ENCODE measurements at regions not wholly inside any gene's neighbourhood (a gene's known extent, or its start where the extent isn't known, plus 50 kb on each side); places are given as distances from the start of the nearest gene placed in this dataset.

DNA sequence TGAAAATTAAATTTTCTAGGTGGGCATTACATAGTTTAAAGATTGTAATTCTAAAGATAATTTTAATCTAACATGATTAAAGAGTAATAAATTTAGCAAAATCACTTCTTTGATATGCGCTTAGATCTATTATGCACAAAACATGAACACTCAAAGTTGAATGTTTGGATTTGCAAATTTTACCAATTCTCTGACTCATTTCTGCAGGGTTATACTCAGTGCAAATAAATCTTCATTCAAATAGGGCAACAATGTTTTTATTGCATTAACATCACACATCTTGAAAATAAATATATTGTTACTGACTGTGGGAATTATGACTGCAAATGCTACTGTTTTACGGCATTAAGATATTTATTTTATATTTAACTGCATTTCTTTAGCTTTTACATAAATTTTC lies 110.7 kb downstream of the OGFRL1 start:
- DNase-seq: no peak

DNA sequence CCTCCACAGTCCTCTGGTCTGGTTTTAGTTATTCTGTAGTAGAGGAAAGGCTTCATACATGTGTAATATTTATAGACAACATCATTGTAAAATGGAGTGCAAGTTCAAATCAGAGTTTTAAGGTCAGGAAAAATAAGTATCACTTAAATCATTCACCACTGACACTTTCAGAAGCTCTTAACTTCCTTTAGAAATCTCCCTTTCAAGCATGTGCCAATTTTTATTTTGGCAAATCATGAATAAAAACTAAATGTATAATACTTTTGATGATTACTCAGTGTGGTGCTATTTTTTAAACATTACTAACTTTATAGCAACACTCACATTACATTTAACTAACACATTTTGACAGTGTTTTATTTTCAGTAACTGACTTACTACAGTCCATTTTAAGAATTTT lies 112.2 kb downstream of the OGFRL1 start:
- no peak for DNase-seq

DNA sequence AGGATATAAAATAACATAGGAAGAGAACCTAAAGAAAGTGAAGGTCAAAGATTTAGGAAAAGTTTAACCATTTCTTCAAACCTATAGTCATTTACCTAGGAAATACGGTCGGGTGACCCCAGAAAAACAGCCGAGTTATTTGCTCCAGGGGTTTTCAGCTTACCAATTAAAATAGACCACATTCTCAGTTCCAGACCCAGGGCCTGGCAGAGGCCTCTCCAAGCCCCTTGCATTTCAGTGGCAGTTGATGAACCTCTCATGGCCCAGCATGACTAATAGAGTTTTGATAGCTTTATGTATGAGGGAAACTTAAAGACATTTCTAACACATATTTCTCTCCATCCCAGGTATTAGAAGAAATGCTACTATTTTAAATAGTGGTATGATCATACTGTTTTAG lies 113.5 kb downstream of the OGFRL1 start:
- DNase-seq: no peak

DNA sequence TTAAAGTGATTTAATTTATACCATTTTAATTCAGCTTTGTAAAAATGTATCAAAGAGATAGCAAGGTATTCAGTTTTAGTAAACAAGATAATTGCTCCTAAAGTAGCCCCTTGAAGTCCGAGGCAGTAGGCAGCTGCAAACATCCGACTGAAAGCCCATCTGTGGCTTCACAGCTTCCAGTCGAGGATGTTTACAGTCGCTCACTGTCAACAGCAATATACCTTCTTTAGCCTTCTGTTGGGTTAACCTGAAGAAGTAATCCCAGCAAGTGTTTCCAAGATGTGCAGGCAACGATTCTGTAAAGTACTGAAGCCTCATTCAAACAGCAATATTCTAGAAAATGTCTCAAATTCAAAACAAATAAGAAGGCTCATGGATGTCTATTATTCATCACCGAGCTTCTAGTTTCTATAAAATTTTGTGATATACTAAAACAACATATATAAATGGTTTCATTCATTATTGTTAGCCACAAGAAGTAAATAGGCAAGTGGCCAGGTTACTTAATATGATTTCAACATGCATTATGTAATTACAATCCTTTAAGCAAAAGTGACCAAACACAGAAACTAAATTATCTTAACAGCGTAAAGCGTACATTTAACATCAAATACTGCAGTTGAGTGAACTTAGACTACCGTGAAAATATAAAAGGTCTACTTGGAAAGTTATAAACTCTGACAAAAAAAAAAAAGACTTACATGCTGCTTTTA lies 115.0 kb downstream of the OGFRL1 start:
- DNase-seq: peak; percentile 2

DNA sequence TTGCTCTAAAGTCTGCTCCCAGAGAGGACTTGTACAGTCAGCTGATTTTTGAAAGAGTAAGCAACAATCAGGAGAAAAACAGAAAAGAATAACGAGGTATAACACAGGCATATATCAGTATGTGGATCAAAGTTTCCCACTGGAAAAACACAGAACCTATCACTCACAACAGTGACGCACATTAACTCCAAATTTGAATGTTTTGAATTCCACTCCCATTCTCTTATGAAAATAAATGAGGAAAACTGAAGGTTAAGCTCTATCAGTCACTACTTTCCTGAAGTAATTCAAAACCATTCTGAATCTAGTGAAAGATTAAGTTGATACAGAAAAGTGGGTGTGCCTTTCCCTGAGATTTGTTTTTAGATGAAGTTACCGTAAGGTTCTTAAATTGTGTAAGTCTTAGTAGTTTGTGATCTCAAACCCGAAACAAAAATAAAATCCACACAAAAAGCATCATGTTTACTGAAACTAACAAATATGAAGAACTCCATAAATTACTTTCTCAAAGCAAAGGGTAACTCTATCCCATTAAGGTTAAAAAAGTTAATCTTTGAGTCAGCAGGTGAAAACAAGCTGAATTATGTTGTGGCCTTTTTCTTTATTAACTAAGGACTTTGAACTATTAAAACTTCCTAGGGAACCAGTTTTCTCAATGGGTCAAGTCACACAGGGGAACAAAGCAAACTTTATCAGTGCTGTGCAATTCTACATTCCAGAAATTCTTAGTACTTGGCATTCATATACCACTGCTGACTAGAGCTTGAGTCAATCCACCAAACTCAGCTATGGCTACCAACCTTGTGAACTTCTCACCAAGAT lies 115.7 kb downstream of the OGFRL1 start:
- DNase-seq: peak; percentile 1

DNA sequence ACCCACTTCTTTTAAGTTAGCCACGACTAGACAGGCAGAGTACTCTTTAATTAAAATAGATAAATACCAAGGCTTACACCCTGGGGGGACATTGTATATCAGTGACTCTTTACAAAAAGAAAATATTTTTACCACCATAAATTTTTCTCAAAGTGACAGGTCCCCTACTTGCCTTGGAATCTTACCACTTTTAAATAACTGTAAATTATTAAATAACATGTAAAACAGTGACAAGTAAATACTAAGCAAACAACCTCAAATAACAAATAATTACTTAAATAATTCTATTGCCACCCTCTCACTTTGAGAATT lies 116.3 kb downstream of the OGFRL1 start:
- no peak for DNase-seq

- DNase-seq: peak; percentile 1
These were observed 116.8 kb downstream of the OGFRL1 start for GRCh38 chr6:71405416-71405815.

- DNase-seq: peak; percentile 1
These were observed 118.6 kb downstream of the OGFRL1 start for GRCh38 chr6:71406865-71407860.

DNA sequence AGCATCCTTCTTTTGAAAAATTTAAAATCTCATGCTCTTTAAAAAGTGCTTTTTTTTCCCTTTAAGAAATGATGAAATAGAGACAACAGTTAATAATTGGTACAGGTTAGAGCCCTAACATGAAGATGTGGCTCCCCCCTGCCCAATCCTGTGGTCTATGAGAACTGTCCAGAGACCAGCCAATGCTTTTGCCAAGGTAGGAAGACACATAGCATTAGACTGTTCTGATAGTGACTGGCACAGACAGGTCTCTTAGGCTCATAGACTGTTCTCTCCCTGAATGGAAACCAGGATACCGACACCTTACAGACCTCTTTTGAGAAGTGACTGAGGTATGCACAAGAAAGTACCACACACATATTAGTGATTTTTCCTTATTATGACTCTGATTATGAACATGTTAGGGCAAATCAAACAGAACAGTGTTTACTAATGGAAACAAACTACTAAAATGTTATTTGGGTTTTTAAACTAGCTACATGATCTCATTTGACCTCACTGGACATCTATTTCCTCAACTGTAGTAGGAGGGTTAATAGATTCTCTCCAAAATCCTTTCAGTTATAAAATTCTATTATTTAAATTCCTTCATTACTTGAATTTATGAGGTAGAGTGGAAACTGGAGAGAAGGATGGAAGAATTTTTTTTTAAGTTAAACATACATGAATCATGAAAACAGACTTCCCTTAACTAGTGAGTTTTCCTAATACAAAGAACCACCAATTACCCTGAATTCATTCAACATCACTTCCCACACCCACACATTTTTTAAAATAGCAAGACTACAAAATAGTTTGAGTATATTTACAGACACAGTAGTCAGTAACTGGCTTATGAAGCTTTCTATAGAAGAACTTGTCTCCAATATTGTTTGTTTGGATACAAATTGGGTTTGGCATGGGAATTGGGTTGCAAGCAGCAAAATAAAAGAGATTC lies 120.4 kb downstream of the OGFRL1 start:
- DNase-seq: peak; percentile 2

DNA sequence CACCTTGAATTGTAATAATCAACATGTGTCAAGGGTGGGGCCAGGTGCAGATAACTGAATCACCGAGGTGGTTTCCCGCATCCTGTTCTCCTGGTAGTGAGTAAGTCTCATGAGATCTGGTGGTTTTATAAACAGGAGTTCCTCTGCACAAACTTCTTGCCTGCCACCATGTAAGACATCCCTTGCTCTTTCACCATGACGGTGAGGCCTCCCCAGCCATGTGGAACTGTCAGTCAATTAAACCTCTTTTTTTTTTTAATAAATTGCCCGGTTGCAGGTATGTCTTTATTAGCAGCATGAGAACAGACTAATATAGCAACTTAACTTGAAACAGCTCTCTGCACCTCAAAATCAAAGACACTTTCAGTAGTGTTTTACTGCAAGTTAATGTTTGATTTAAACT lies 121.6 kb downstream of the OGFRL1 start:
- DNase-seq: no peak

DNA sequence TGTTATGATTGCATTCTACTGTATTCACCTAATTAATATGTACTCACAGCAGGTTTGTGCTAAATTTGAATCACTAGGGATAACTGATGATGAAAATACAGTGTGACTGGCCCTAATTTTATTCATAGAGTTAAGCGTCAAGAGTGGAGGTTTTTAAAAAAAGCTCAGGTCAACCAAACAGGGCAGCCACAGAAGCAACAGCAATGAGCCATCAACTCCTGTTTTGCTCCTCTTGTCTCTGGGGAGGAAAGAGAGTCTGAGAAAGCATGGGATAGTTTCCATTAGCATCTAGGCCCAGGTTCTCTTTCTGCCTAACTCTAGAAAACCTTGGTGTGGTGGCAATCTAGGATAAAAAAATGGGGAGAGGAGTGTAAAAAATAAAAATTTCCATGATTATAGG lies 122.1 kb downstream of the OGFRL1 start:
- DNase-seq: no peak

GRCh38 chr6:71411882-71412281 lies 123.3 kb downstream of the OGFRL1 start:
- no peak for DNase-seq

GRCh38 chr6:71412559-71413140 lies 124.0 kb downstream of the OGFRL1 start:
- no peak for DNase-seq

DNA sequence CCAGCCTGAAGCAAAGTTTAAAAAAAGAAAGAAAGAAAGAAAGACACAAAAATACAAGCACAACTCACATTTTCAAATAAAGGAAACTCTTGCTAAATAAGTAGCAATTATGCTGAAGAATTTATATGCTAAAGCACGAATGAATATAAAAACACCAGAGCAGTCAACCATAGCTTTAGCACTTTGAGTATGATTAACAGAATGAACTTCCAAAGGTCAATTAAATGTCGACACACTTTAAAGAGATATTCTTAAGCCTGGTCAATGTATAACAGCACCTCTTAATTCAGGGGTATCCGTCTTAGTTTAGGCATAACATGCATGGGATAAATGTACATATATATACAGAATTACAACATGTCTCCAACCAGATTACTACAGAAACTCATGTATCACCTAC lies 125.9 kb downstream of the OGFRL1 start:
- DNase-seq: no peak

GRCh38 chr6:71419217-71420094 lies 130.8 kb downstream of the OGFRL1 start:
- no peak for DNase-seq

DNA sequence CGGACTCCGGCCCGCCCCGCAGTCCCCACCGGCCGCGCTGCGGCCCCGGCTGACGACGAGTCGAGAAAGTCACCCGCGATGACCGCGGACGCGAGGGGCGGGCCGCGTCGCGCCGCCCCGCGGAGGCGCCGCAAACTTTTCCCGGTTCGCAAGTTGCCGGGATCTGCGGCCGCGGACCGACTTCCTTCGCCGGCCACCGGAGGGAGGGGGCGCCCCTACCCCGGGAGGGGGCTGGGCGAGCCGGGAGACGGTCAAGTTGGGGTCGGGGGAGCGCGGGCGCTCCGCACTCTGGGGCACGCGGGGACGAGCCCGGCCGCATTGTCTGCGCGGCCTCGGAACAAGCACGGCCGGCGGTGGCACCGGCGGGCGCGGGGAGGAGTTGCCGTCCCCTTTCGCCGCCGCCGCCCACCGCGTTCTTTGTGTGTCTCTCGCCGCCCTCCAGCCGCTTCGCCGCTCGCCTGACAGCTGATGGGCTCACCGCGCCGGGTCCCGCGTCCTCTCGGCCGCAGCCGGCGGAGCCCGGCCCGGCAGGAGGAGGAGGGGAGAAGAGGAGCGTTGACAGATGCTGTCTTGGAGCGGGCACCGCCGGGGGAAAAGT lies 131.6 kb downstream of the OGFRL1 start:
- DNase-seq: no peak

- DNase-seq: no peak
These were observed 132.2 kb downstream of the OGFRL1 start for GRCh38 chr6:71420693-71421328.

- no peak for DNase-seq
These were observed 133.0 kb downstream of the OGFRL1 start for GRCh38 chr6:71421611-71422010.

- no peak for DNase-seq
These were observed 141.4 kb downstream of the OGFRL1 start for GRCh38 chr6:71430018-71430417.

DNA sequence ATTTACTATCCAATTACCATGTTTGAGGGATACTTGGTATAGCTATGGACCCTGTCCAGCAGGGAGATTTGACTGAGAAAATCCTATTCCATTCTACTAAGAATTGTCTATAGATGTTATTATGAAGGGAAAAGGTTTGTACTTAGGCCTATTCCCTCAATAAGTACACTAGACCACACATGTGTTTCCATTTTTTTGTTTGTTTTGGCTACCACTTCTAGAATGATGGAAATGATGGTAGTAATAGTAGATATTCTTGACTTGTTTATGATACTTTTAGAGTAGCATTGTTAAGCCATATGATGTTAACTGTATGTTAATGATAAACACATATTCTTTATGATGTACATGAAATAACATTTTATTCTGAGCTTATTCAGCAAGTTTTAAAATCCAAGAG lies 144.8 kb downstream of the OGFRL1 start:
- DNase-seq: no peak

Data from RPMI8226 (cell line).